Astrocyte of the cerebellum (primary cell): ENCODE measurements at regions not wholly inside any gene's neighbourhood (a gene's known extent, or its start where the extent isn't known, plus 50 kb on each side); places are given as distances from the start of the nearest gene placed in this dataset.

Experiments used
- DNase-seq: peaks from one replicate; pipeline ENCODE4 v3.0.0-alpha.2; 2011; ENCODE audit warnings: low read depth
- H3K4me3 ChIP-seq: 2 replicates; pipeline ENCODE4 v1.5.1; 2011; ENCODE audit warnings: mild to moderate bottlenecking, low read depth, low read length, moderate library complexity
- CTCF ChIP-seq: IDR thresholded peaks from 2 replicates; pipeline ENCODE4 v1.5.1; 2012; ENCODE audit warnings: low read length, low read depth, moderate library complexity, mild to moderate bottlenecking; ENCODE audit errors: missing control alignments
- in situ Hi-C: cut with HindIII; loops from 2 replicates; pipeline ENCODE4 v1.10.0; 2017; ENCODE audit warnings: low sequenced_read_pairs

GRCh38 chr18:55116863-55117262, 157.6 kb upstream of the CCDC68 start:
- DNase-seq: no peak

GRCh38 chr18:55115606-55116005, 156.3 kb upstream of the CCDC68 start:
- TF ChIP-seq CTCF: no peak
- H3K4me3 ChIP-seq: no peak overlapping the region
- in situ Hi-C loops: no loop called here
- DNase-seq: no peak

More at GRCh38 chr18:55116863-55117262, 157.6 kb upstream of the CCDC68 start:
- no peak for TF ChIP-seq CTCF
- in situ Hi-C loops: no loop called here
- H3K4me3 ChIP-seq: no peak overlapping the region

GRCh38 chr18:55114876-55115275, 155.6 kb upstream of the CCDC68 start:
- no peak overlapping the region for H3K4me3 ChIP-seq
- in situ Hi-C loops: no loop called here
- TF ChIP-seq CTCF: no peak
- no peak for DNase-seq

GRCh38 chr18:55113800-55114199, 154.5 kb upstream of the CCDC68 start:
- no peak overlapping the region for H3K4me3 ChIP-seq
- no peak for TF ChIP-seq CTCF
- in situ Hi-C loops: no loop called here

GRCh38 chr18:55111271-55111670, 152.0 kb upstream of the CCDC68 start:
- DNase-seq: no peak
- H3K4me3 ChIP-seq: no peak overlapping the region
- TF ChIP-seq CTCF: no peak
- in situ Hi-C loops: no loop called here

More at GRCh38 chr18:55113800-55114199, 154.5 kb upstream of the CCDC68 start:
- DNase-seq: no peak

GRCh38 chr18:55110436-55110835, 151.2 kb upstream of the CCDC68 start:
- no peak for TF ChIP-seq CTCF
- H3K4me3 ChIP-seq: no peak overlapping the region
- in situ Hi-C loops: no loop called here
- DNase-seq: no peak
